ENCODE measurements at regions not wholly inside any gene's neighbourhood (a gene's known extent, or its start where the extent isn't known, plus 50 kb on each side); places are given as distances from the start of the nearest gene placed in this dataset.

- peaks cover 19% of the 10 kb centered on the region for H3K36me3 Mint-ChIP-seq (ENCODE audit: low read depth)
- Histone ChIP-seq H3K4me3 (no peak overlapping the region), H3K36me3 (ENCODE audit: insufficient read depth) (no peaks in the 10 kb centered on the region; the same call in 1 of the 2 replicates), H3K79me2 (replicated peaks; ENCODE audit: insufficient read depth) (no peaks in the 10 kb centered on the region), H4K20me1 (replicated peaks; ENCODE audit: insufficient read depth) (no peaks in the 10 kb centered on the region), H3F3A (replicated peaks; ENCODE audit: low read depth) (no peaks in the 10 kb centered on the region), H2AFZ (0 out of 2 replicates have a peak overlapping the region, but pooled peaks have one; percentile 28), H3K27ac (ENCODE audit: low read depth) (no peak overlapping the region), H3K9me2 (ENCODE audit: insufficient read depth) (peaks cover 8% of the 10 kb centered on the region), H3K4me2 (no peak overlapping the region), H3K27me3 (ENCODE audit: insufficient read depth) (no peaks in the 10 kb centered on the region), H3K4me1 (ENCODE audit: insufficient read depth) (peaks cover 9% of the 10 kb centered on the region)
- no peak for TF ChIP-seq ZNF331 (CRISPR knock-in tag; IDR thresholded peaks at IDR 0.05; ENCODE audit: low read depth)
- no peak for TF ChIP-seq NANOG (IDR thresholded peaks at IDR 0.05; ENCODE audit: borderline replicate concordance)
- TF ChIP-seq ZNF462 (CRISPR knock-in tag; IDR thresholded peaks at IDR 0.05), result no peak
- TF ChIP-seq POLR2AphosphoS5 (IDR thresholded peaks at IDR 0.05; ENCODE audit: low read depth), result no peak
- no peak for TF ChIP-seq ETS1 (IDR thresholded peaks at IDR 0.05)
- TF ChIP-seq REST (IDR thresholded peaks at IDR 0.05; ENCODE audit: unreplicated experiment), result no peak
- no peak for TF ChIP-seq CTCF (conservative IDR thresholded peaks at IDR 0.05; ENCODE audit: low read depth in 2 of 2)
- no peak for TF ChIP-seq EZH2phosphoT487 (IDR thresholded peaks at IDR 0.05; ENCODE audit: unreplicated experiment)
- TF ChIP-seq EZH2 (IDR thresholded peaks at IDR 0.05; ENCODE audit: low read depth, unreplicated experiment), result no peak
- no peak for TF ChIP-seq JUNB (IDR thresholded peaks at IDR 0.05; ENCODE audit: unreplicated experiment)
- H3K27ac Mint-ChIP-seq, result no peak overlapping the region
- peaks cover 6% of the 10 kb centered on the region for H3K4me1 Mint-ChIP-seq
- H3K4me3 Mint-ChIP-seq, result no peak overlapping the region
- H3K27me3 Mint-ChIP-seq (ENCODE audit: insufficient read depth, low read depth, poor library complexity), result peaks cover 14% of the 10 kb centered on the region
- DNase-seq (ENCODE audit: low spot score), result no peak
- no peak for ATAC-seq
- peaks cover 33% of the 10 kb centered on the region for H3K9me3 Mint-ChIP-seq
Measured at GRCh38 chr2:183543222-183543621, 419.0 kb downstream of the NUP35 start.

Data from GM23338 (cell line).